Sigmoid colon (tissue), 6 donors: ENCODE measurements at regions not wholly inside any gene's neighbourhood (a gene's known extent, or its start where the extent isn't known, plus 50 kb on each side); places are given as distances from the start of the nearest gene placed in this dataset.

Source experiments
- DNase-seq: peaks from one replicate; pipeline ENCODE4 v3.0.0-alpha.2; 2019
- H3K27ac ChIP-seq, 4 donors: fragments of 200-600 bp; sonication (generic); one replicate each; pipeline ENCODE4 v1.5.1; 2016 to 2019; ENCODE audit warnings: mild to moderate bottlenecking in 1 of 4
- H3K27me3 ChIP-seq, 3 donors: fragments of 200-600 bp; sonication (generic); one replicate each; pipeline ENCODE4 v1.5.1; 2019; ENCODE audit warnings: mild to moderate bottlenecking in 1 of 3
- H3K36me3 ChIP-seq, 4 donors: fragments of 200-600 bp; sonication (generic); one replicate each; pipeline ENCODE4 v1.5.1; 2016 to 2019
- H3K4me1 ChIP-seq, 4 donors: fragments of 200-600 bp; sonication (generic); one replicate each; pipeline ENCODE4 v1.5.1; 2017 to 2019
- H3K4me3 ChIP-seq, 4 donors: fragments of 200-600 bp; sonication (generic); one replicate each; pipeline ENCODE4 v1.5.1; 2017 to 2019; ENCODE audit warnings: mild to moderate bottlenecking in 2 of 4, moderate library complexity in 1 of 4
- H3K9me3 ChIP-seq, 4 donors: fragments of 200-600 bp in 3 of 4; sonication (generic) in 3 of 4; one replicate each; pipeline versions ENCODE4 v1.5.1 to v1.6.1; 2013 to 2019
- EP300 ChIP-seq, 4 donors: sonication (generic); formaldehyde crosslinking; IDR thresholded peaks; one replicate each; pipeline ENCODE4 v1.6.1; 2017; ENCODE audit warnings: antibody characterized with exemption in 4 of 4
- POLR2A ChIP-seq, 2 donors: fragments of 450-650 bp; IDR thresholded peaks; one replicate each; pipeline ENCODE4 v1.6.1; 2016; ENCODE audit warnings: antibody characterized with exemption in 2 of 2, mild to moderate bottlenecking in 2 of 2, moderate library complexity in 2 of 2
- POLR2AphosphoS5 ChIP-seq, 4 donors: sonication (generic); formaldehyde crosslinking; IDR thresholded peaks; one replicate each; pipeline ENCODE4 v1.6.1; 2017; ENCODE audit warnings: antibody characterized with exemption in 4 of 4
- WGBS, 2 donors: extraction: QIAGEN DNeasy Blood & Tissue Kit; methylation state at CpG; one replicate each; pipeline ENCODE4 v1.1.7; 2013; 5-methylcytosine and 5-hydroxymethylcytosine counted together
- intact Hi-C: fragments of 100-400 bp; cut with DNase I; formaldehyde crosslinking; loops from one replicate; pipeline ENCODE4 v1.15.1; 2023
- TF ChIP-seq, protein P1 (sequence below), 4 experiments: fragments of 450-650 bp in 3 of 4; fragments of 200-600 bp in 1 of 4; IDR thresholded peaks; one replicate each; pipeline ENCODE4 v1.5.1; 2016 to 2019; ENCODE audit warnings: antibody characterized with exemption in 4 of 4, mild to moderate bottlenecking in 3 of 4, moderate library complexity in 2 of 4
- donor health status: healthy with polysubstance abuse.
- donor health status: healthy.

DNA sequence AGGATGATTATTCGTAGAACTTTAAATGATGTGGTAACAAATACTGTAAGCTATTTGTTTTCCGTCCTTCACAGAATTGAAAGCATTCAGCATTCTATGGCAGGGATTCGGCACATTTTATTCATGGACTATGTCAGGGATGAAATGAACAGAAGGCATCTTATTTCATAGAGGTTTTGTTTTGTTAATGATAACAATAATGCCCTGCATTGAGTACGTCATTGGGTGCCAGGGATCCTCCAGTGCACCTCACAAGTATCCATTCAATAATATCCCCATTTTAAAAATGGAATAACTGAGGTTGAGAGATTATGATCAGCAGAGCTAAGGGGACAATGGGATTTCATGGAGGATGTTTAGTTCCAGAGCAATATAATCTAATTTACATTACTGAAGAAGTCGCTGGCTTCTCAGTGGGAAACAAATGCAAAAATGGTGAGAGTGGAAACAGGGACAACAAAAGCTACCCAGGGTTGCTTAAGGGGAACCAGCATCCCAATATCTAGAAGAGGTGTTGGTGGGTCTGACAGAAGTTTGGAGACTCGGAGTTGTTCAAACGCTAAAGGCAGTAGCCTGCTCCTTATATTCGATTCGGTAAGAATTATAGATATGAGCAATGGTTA lies 985.7 kb upstream of the WWC1 start:
- Histone ChIP-seq H3K9me3 (no peaks in the 10 kb centered on the region), H3K4me1 (no peaks in the 10 kb centered on the region), H3K27me3 (no peaks in the 10 kb centered on the region), H3K36me3 (no peaks in the 10 kb centered on the region), H3K27ac (no peak overlapping the region), H3K4me3 (no peak overlapping the region)
- TF ChIP-seq POLR2A (IDR thresholded peaks at IDR 0.05) (no peak), POLR2AphosphoS5 (IDR thresholded peaks at IDR 0.05) (no peak), EP300 (IDR thresholded peaks at IDR 0.05) (no peak)
- TF ChIP-seq, protein P1, sequence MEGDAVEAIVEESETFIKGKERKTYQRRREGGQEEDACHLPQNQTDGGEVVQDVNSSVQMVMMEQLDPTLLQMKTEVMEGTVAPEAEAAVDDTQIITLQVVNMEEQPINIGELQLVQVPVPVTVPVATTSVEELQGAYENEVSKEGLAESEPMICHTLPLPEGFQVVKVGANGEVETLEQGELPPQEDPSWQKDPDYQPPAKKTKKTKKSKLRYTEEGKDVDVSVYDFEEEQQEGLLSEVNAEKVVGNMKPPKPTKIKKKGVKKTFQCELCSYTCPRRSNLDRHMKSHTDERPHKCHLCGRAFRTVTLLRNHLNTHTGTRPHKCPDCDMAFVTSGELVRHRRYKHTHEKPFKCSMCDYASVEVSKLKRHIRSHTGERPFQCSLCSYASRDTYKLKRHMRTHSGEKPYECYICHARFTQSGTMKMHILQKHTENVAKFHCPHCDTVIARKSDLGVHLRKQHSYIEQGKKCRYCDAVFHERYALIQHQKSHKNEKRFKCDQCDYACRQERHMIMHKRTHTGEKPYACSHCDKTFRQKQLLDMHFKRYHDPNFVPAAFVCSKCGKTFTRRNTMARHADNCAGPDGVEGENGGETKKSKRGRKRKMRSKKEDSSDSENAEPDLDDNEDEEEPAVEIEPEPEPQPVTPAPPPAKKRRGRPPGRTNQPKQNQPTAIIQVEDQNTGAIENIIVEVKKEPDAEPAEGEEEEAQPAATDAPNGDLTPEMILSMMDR (IDR thresholded peaks at IDR 0.05) = no peak
- intact Hi-C loops = no loop called here
- DNase-seq = no peak
- WGBS, 2 donors = 71 to 82% methylated on average over 9 of the region's 9 CpGs

DNA sequence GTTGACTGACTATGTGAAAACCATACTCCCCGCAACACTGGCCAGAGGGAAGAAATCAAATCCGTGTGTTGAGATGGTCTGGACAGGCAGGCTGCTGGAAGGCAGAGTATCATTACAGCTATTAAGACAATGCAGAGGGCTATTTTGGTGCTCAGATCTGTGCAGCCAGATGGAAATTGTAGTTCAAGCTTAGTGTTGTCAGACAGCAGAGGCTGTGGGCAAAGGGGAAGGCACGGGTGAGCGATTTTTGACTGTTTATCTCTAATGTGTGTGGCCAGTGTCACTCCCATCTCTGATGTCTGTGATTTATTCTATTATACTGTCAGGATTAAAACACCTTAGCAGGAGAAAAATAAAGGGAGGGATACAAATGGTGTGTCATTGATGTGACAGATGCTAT lies 984.4 kb upstream of the WWC1 start:
- 83 to 90% methylated on average over 4 of the region's 4 CpGs for WGBS, 2 donors
- Histone ChIP-seq H3K9me3 (no peaks in the 10 kb centered on the region), H3K36me3 (no peaks in the 10 kb centered on the region), H3K27me3 (no peaks in the 10 kb centered on the region), H3K4me3 (no peak overlapping the region), H3K4me1 (no peaks in the 10 kb centered on the region), H3K27ac (no peak overlapping the region)
- DNase-seq = no peak
- TF ChIP-seq POLR2AphosphoS5 (IDR thresholded peaks at IDR 0.05) (no peak), EP300 (IDR thresholded peaks at IDR 0.05) (no peak), POLR2A (IDR thresholded peaks at IDR 0.05) (no peak)
- TF ChIP-seq, protein P1 (IDR thresholded peaks at IDR 0.05) = no peak
- intact Hi-C loops = no loop called here

DNA sequence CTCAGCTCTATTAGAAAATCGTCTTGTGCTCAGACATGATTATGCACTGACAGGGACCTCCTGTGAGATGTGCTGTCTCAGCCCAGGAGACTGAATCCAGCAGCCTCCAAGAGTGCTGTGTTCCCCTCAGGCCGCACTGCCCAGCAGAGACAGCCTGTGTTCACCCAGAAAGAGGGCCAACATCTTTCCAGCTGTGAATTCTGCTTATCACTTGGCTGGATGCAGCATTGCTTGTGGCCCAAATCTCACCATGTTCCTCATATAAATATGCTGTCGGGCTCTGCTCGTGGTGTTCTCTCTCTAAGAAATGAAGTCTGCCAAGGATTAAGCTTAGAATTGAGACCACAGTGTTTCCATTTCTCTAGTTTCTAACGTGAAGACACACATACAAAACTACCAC lies 983.0 kb upstream of the WWC1 start:
- no peak overlapping the region for H3K4me3 ChIP-seq
- no peaks in the 10 kb centered on the region for H3K27me3 ChIP-seq
- H3K36me3 ChIP-seq = no peaks in the 10 kb centered on the region
- no peaks in the 10 kb centered on the region for H3K4me1 ChIP-seq
- no peaks in the 10 kb centered on the region for H3K9me3 ChIP-seq
- WGBS, 2 donors = 80 to 84% methylated on average over 5 of the region's 5 CpGs
- no peak for DNase-seq
- TF ChIP-seq, protein P1 (IDR thresholded peaks at IDR 0.05) = no peak
- no peak for TF ChIP-seq EP300 (IDR thresholded peaks at IDR 0.05)
- TF ChIP-seq POLR2AphosphoS5 (IDR thresholded peaks at IDR 0.05) = no peak
- TF ChIP-seq POLR2A (IDR thresholded peaks at IDR 0.05) = no peak
- no peak overlapping the region for H3K27ac ChIP-seq
- intact Hi-C loops = no loop called here

DNA sequence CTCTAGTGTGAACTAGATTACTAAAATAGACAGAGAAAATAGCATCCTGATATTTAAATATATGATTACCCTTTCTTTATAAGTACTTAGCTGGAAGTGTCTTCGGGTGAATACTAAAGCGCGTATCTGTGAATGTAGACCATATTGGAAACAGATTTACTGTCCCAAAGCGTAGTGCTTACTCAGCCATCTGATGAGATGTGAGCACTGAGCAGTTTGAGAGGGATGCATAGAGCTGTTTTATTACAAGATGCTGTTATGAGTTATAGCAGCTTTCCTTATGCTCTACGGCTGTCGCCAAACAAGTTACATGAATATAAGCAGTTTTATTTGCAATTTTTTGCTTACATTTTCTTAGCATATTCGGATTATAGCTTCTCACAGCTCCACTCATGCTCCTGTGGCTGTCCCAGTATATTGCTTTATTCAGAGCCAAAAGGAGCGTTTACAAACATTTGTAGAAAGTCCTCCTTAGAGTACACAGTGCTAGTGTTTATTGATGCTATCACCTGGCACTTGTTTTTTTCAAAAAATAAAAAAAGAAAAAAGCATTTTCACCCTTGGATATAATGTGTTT lies 981.4 kb upstream of the WWC1 start:
- intact Hi-C loops = no loop called here
- TF ChIP-seq POLR2A (IDR thresholded peaks at IDR 0.05) (no peak), POLR2AphosphoS5 (IDR thresholded peaks at IDR 0.05) (no peak), EP300 (IDR thresholded peaks at IDR 0.05) (no peak)
- TF ChIP-seq, protein P1 (IDR thresholded peaks at IDR 0.05) = no peak
- DNase-seq = no peak
- 76 to 77% methylated on average over 8 of the region's 8 CpGs for WGBS, 2 donors
- Histone ChIP-seq H3K4me1 (no peaks in the 10 kb centered on the region), H3K27ac (no peak overlapping the region), H3K36me3 (no peaks in the 10 kb centered on the region), H3K27me3 (no peaks in the 10 kb centered on the region), H3K9me3 (no peaks in the 10 kb centered on the region), H3K4me3 (no peak overlapping the region)

DNA sequence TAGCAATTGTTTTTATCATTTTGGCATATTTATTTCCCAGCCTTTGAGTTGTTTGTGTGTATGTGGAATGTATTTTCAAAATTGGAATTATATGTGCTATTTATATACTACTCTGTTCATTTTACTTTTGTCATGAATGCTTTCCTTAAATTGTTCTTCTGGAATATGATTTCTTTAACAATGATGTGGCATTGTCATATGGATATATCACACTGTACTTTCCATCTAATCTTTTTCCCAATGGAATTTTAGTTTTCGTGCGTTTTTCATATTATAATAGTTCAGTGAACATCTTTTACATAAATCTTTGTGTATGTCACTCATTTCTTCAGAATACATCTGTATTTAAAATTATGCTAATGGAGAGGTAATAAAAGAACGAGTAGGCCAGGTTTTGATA lies 980.1 kb upstream of the WWC1 start:
- DNase-seq = no peak
- intact Hi-C loops = no loop called here
- 76 to 93% methylated on average over 3 of the region's 3 CpGs for WGBS, 2 donors
- Histone ChIP-seq H3K27me3 (no peaks in the 10 kb centered on the region), H3K9me3 (no peaks in the 10 kb centered on the region), H3K4me1 (no peaks in the 10 kb centered on the region), H3K4me3 (no peak overlapping the region), H3K36me3 (no peaks in the 10 kb centered on the region), H3K27ac (no peak overlapping the region)
- TF ChIP-seq POLR2A (IDR thresholded peaks at IDR 0.05) (no peak), EP300 (IDR thresholded peaks at IDR 0.05) (no peak), POLR2AphosphoS5 (IDR thresholded peaks at IDR 0.05) (no peak)
- TF ChIP-seq, protein P1 (IDR thresholded peaks at IDR 0.05) = no peak
